ENCODE measurements at regions not wholly inside any gene's neighbourhood (a gene's known extent, or its start where the extent isn't known, plus 50 kb on each side); places are given as distances from the start of the nearest gene placed in this dataset.

DNA sequence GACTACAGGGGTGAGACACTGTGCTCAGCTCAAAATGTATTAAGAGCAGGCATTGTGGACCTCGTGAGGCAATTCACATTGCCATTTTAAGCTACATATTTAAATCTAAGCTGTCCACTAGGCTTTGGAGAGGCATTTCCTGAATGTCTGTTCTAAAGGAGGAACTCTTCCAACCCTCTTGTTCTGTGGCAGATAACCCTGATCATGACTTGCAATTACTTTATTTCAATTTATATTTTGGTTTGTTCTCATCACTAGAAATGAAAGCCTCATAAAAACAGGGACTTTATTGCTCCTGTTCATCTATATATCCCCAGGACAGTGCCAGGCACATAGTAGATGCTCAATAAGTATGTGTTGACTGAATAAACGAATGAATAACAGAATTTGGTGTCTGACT, 84.0 kb upstream of the SALL4 start:
- TF ChIP-seq CTCF (IDR thresholded peaks at IDR 0.05; ENCODE audit: borderline replicate concordance, extremely low read depth, low read length, poor library complexity, severe bottlenecking) (no peak), EZH2 (IDR thresholded peaks at IDR 0.05; ENCODE audit: borderline replicate concordance, low read depth, low read length, severe bottlenecking) (no peak)

All from DND-41 (cell line).